Gastroesophageal sphincter (tissue), 4 donors: ENCODE measurements at regions not wholly inside any gene's neighbourhood (a gene's known extent, or its start where the extent isn't known, plus 50 kb on each side); places are given as distances from the start of the nearest gene placed in this dataset.

Experiments used
- ATAC-seq: fragments of 150-250 bp; one replicate; pipeline ENCODE4 v1.9.1; 2016; ENCODE audit warnings: mild to moderate bottlenecking, moderate library complexity
- H3K27ac ChIP-seq, 4 donors: fragments of 200-600 bp; sonication (generic) in 3 of 4; 1 replicate in 3 of 4; 2 replicates in 1 of 4; pipeline ENCODE4 v1.5.1; 2016 to 2019
- H3K27me3 ChIP-seq: fragments of 200-600 bp; sonication (generic); one replicate; pipeline ENCODE4 v1.5.1; 2019
- H3K36me3 ChIP-seq, 2 donors: fragments of 200-600 bp; sonication (generic); one replicate each; pipeline ENCODE4 v1.5.1; 2019; ENCODE audit warnings: control low read depth in 1 of 2
- H3K4me1 ChIP-seq, 3 donors: fragments of 200-600 bp; sonication (generic); 1 replicate in 2 of 3; 2 replicates in 1 of 3; pipeline ENCODE4 v1.5.1; 2016 to 2019; ENCODE audit warnings: control low read depth in 2 of 3
- H3K4me3 ChIP-seq, 2 donors: fragments of 200-600 bp; sonication (generic); one replicate each; pipeline ENCODE4 v1.5.1; 2019; ENCODE audit warnings: mild to moderate bottlenecking in 1 of 2, moderate library complexity in 1 of 2
- H3K9me3 ChIP-seq, 3 donors: fragments of 200-600 bp; sonication (generic); one replicate each; pipeline ENCODE4 v1.5.1; 2017 to 2019; ENCODE audit warnings: control low read depth in 2 of 3
- CTCF ChIP-seq, 4 experiments: fragments of 200-600 bp in 2 of 4; fragments of 450-650 bp in 2 of 4; sonication (generic) in 1 of 4; IDR thresholded peaks; one replicate each; pipeline ENCODE4 v1.5.1; 2017 to 2019; ENCODE audit warnings: antibody characterized with exemption in 4 of 4, mild to moderate bottlenecking in 2 of 4, moderate library complexity in 2 of 4
- EP300 ChIP-seq: sonication (generic); formaldehyde crosslinking; IDR thresholded peaks from one replicate; pipeline ENCODE4 v1.6.1; 2017; ENCODE audit warnings: antibody characterized with exemption, mild to moderate bottlenecking
- POLR2A ChIP-seq, 2 donors: fragments of 450-650 bp; IDR thresholded peaks; one replicate each; pipeline ENCODE4 v1.6.1; 2017; ENCODE audit warnings: antibody characterized with exemption in 2 of 2, mild to moderate bottlenecking in 2 of 2, moderate library complexity in 1 of 2
- POLR2AphosphoS5 ChIP-seq: sonication (generic); formaldehyde crosslinking; IDR thresholded peaks from one replicate; pipeline ENCODE4 v1.6.1; 2017; ENCODE audit warnings: antibody characterized with exemption
- WGBS, 2 donors: methylation state at CpG; one replicate each; pipeline ENCODE4 v1.1.5; 2018; ENCODE audit warnings: low coverage in 1 of 2; 5-methylcytosine and 5-hydroxymethylcytosine counted together

DNA sequence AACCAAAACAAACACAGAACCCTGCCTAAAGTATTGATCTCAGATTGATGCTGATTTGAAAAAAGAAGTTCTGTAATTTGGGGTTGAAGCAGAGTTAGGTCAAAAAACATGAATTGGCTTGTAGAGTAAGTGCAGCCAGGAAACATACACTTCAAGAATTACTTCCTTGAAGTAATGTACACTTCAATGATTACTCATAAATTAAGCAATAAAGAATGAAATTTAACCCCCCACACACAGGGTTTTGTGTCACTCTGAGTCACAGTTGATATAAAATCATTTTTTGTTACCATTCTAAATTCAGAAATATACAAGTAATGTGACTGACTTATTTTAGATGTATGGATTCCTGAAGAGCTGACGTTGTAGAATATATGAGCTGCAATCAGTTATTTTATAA is 622.2 kb downstream of the POM121L12 start:
- Histone ChIP-seq H3K9me3 (peaks cover 0 to 4% (median 0%) of the 10 kb centered on the region in 3 donors), H3K27ac (no peak overlapping the region), H3K4me1 (no peaks in the 10 kb centered on the region), H3K4me3 (no peak overlapping the region), H3K27me3 (no peaks in the 10 kb centered on the region), H3K36me3 (no peaks in the 10 kb centered on the region)
- 67 to 71% methylated on average over 1 of the region's 1 CpG for WGBS, 2 donors
- no peak for ATAC-seq
- no peak for TF ChIP-seq POLR2AphosphoS5
- no peak for TF ChIP-seq EP300
- no peak for TF ChIP-seq POLR2A (IDR thresholded peaks at IDR 0.05)
- no peak for TF ChIP-seq CTCF (IDR thresholded peaks at IDR 0.05)

DNA sequence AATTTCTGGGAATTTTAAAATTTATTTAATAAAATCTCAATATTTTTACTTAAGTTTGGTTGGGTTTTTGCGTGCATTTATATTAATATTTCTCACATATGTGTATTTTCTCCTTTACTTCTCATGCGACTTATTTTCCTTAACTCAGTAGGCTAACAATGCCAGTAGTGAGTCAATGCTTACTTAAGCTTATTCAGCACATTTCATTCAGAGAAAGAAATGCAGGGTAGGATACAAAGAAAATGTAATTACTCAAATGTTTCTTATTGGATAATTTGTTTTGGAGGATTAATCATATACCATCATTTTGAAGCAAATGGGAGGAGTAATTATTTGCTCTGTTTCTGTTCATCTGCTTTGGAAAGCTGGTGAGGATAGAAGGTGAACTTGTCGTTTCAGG is 623.5 kb downstream of the POM121L12 start:
- Histone ChIP-seq H3K4me1 (no peaks in the 10 kb centered on the region), H3K27ac (no peak overlapping the region), H3K9me3 (peaks cover 0 to 6% (median 0%) of the 10 kb centered on the region in 3 donors), H3K36me3 (no peaks in the 10 kb centered on the region), H3K27me3 (no peaks in the 10 kb centered on the region), H3K4me3 (no peak overlapping the region)
- WGBS, 2 donors: 88 to 94% methylated on average over 2 to 3 of the region's 3 CpGs
- no peak for TF ChIP-seq POLR2AphosphoS5
- no peak for TF ChIP-seq EP300
- TF ChIP-seq CTCF (IDR thresholded peaks at IDR 0.05): no peak
- no peak for TF ChIP-seq POLR2A (IDR thresholded peaks at IDR 0.05)
- ATAC-seq: no peak

GRCh38 chr7:53661645-53662217 is 626.3 kb downstream of the POM121L12 start:
- ATAC-seq: no peak
- H3K27ac ChIP-seq: no peak overlapping the region
- no peaks in the 10 kb centered on the region for H3K36me3 ChIP-seq
- H3K9me3 ChIP-seq: peaks cover 0 to 10% (median 0%) of the 10 kb centered on the region in 3 donors
- no peaks in the 10 kb centered on the region for H3K27me3 ChIP-seq
- H3K4me1 ChIP-seq: no peaks in the 10 kb centered on the region
- 71 to 96% methylated on average over 4 of the region's 4 CpGs for WGBS, 2 donors
- H3K4me3 ChIP-seq: no peak overlapping the region
- no peak for TF ChIP-seq POLR2AphosphoS5
- TF ChIP-seq CTCF (IDR thresholded peaks at IDR 0.05): no peak
- no peak for TF ChIP-seq EP300
- TF ChIP-seq POLR2A (IDR thresholded peaks at IDR 0.05): no peak

- no peak for ATAC-seq
- no peaks in the 10 kb centered on the region for H3K9me3 ChIP-seq
- H3K27me3 ChIP-seq: no peaks in the 10 kb centered on the region
- H3K4me1 ChIP-seq: no peaks in the 10 kb centered on the region
- no peak overlapping the region for H3K27ac ChIP-seq
- no peak for TF ChIP-seq POLR2A (IDR thresholded peaks at IDR 0.05)
- TF ChIP-seq CTCF (IDR thresholded peaks at IDR 0.05): no peak
- TF ChIP-seq EP300: no peak
- no peak for TF ChIP-seq POLR2AphosphoS5
- WGBS, 2 donors: 0 to 13% methylated on average over 1 of the region's 1 CpG
- no peak overlapping the region for H3K4me3 ChIP-seq
- H3K36me3 ChIP-seq: no peaks in the 10 kb centered on the region
Observed at GRCh38 chr7:53672681-53673080, 637.2 kb downstream of the POM121L12 start.

GRCh38 chr7:53675835-53676234 is 640.4 kb downstream of the POM121L12 start:
- no peaks in the 10 kb centered on the region for H3K4me1 ChIP-seq
- no peaks in the 10 kb centered on the region for H3K9me3 ChIP-seq
- H3K27me3 ChIP-seq: no peaks in the 10 kb centered on the region
- 100% methylated on average over 1 of the region's 1 CpG for WGBS, 2 donors
- no peak for TF ChIP-seq EP300
- TF ChIP-seq CTCF (IDR thresholded peaks at IDR 0.05): no peak
- TF ChIP-seq POLR2AphosphoS5: no peak
- TF ChIP-seq POLR2A (IDR thresholded peaks at IDR 0.05): no peak
- no peak overlapping the region for H3K27ac ChIP-seq
- no peaks in the 10 kb centered on the region for H3K36me3 ChIP-seq
- no peak overlapping the region for H3K4me3 ChIP-seq
- ATAC-seq: no peak
